Activated CD4-positive, alpha-beta T cell treated with anti-CD3 and anti-CD28 coated beads, Interleukin-10, Interleukin-2, amounts not matched to agents 100 ng/mL and 50 ng/mL, durations not matched to agents 16 hours and 8 hours (primary cell): ENCODE measurements at regions not wholly inside any gene's neighbourhood (a gene's known extent, or its start where the extent isn't known, plus 50 kb on each side); places are given as distances from the start of the nearest gene placed in this dataset.
"Not testable (repeated sequence)": the region's sequence is repeated elsewhere in the genome, so short reads cannot be mapped to it uniquely, and the experiment has no call there.

Source experiments
- DNase-seq: peaks from one replicate; pipeline ENCODE4 v3.0.0-alpha.2; 2020

DNA sequence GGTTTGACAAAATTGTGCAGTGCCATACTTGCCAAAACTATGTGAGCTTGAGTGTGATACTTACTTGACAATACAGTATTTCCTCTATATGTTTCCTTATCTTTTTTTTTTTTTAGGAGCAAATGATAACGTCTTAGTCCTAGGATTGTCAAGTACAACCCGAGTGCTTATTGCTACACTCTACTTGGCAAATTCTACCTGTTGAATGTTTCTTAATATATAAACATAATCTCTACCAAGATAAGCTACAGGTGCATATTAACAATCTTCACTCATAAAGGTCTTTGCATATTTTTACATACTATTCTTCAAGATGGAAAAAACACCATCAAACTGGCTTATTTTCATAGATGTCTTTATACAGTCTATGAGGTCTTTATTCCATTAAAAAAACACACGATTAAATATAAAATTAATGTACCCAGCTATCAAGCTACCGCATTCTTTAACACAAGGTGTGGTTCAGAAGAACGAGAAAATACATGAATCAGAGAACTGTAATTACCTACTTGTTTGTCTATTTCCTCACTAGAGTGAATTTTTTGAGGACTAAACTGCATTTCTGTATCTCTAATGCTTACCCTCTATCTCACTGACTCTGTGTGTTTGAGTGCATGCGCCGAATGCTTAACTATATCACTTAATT lies 76.1 kb upstream of the PDSS1 start:
- DNase-seq = no peak

DNA sequence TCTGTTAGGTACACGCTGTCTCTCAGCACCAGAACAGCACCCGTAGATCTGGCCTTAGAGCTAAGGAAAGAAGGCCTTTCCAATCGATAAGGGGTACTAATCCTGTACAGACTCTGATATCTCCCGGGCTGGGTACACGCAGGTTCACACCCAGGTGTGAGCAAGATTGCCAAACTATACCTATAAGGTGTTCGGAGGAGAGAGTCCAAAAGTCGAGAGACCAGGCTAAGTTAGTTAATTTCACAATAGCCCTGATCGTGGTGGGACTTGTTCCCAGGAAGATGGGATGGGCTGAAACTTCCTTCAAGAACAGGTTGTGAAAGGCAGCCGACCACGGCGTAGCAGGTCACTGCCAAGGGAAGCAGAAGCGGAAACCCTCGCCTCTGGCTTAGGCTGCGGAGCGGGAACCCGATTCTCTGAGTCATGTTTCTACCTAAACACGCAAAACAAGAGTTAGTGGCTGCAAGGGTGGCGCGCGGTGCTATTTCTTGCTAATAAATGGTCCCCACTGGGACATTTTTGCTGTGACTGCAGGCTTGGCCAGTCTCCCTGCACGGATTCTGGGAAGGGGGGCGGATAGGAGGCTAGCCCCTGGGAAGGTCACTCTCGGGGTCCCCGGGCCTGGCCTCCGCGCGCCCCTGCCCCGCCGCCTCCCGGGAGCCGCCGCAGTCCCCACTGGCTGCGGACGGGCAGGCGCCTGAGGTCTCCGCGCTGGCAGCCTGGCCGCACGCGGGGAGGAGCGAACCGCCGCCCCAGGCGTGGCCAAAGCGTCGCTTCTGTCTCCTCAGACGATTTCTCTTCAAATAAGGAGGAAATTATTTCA lies 75.4 kb upstream of the PDSS1 start:
- DNase-seq = peak; percentile 51

DNA sequence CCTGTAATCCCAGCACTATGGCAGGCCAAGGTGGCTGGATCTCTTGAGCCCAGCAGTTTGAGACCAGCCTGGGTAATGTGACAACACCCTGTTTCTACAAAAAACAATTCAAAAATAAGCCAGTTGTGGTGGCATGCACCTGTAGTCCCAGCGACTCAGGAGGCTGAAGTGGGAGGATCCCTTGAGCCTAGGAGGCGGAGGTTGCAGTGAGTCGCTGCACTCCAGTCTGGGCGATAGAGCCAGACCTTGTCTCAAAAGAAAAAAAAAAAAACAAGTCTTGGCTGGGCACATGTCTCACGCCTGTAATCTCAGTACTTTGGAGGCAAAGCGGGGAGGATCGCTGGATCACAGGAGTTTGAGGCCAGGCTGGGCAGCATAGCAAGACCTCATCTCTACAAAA lies 74.6 kb upstream of the PDSS1 start:
- no peak for DNase-seq

DNA sequence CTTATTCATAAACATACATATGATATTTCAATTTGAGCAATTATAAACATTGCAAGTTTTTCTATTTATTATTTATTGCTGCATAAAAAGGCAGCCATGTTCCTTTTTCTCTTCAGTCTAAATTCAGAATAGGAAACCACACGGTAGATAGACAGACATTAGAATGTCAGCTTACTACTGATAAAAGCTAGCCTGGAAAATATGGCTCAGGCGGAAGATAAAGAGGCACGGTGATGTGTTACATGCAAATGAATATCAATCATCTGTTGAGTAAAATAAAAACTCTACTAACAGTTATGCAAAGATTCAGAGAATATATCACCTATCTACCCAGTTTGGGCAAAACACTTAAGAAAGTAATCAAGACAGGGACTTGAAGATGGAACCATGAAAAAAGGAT lies 73.5 kb upstream of the PDSS1 start:
- no peak for DNase-seq

DNA sequence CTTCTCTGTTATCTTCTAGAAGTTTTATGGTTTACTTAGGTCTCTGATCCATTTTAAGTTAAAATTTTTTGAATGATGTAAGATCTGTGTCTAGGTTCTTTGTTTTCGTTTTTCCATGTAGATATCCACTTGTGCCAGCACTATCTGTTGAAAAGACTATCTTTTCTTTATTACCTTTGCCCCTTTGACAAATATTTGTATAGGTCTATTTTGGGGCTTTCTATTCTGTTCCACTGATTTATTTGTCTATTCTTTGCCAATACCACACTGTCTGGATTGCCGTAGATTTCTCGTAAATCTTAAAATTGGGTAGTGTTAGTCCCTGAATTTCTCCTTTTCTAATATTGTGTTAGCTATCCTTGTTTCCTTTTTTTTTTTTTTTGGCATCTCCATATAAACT lies 71.4 kb upstream of the PDSS1 start:
- no peak for DNase-seq

DNA sequence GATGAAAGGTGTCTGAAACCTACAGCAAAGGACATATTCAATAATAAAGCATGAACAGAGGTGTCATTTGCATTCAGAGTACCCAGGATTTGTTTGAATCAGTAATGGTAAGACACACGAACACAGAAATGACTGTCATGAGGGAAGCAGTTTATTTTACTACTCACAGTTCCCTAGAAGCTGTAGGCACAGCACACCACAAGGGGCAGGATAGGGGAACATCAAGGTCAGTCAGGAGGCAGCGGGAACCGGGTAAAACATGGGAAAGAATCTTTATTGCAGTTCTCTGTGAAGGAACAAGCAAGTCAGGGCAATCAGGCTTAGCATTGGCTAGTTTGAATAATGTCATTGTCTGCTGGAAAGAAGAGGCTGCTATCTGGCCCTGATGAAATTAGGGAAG lies 70.2 kb upstream of the PDSS1 start:
- DNase-seq = no peak

DNA sequence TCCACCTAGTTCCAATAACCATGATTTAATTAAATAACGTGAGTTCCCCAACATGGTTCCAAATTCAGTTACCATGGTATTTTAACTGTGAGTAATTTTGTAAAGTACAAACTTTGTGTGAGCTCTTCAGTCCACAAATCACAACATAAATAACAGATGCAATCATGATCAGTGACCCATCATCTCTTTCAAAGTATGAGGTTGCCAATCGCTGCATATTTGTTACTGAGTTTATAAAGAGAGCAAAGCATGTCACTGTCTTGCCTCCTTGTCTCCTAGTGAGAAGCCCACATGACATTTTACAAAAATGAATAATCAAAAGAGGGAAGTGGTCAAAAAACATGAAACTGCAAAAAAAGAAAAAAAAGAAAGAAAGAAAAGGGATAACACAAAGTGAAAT lies 69.1 kb upstream of the PDSS1 start:
- no peak for DNase-seq

DNA sequence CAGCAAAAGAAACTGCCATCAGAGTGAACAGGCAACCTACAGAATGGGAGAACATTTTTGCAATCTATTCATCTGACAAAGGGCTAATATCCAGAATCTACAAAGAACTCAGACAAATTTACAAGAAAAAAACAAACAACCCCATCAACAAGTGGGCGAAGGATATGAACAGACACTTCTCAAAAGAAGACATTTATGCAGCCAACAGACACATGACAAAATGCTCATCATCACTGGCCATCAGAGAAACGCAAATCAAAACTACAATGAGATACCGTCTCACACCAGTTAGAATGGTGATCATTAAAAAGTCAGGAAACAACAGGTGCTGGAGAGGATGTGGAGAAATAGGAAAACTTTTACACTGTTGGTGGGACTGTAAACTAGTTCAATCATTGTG lies 65.3 kb upstream of the PDSS1 start:
- DNase-seq = not testable (repeated sequence)

DNA sequence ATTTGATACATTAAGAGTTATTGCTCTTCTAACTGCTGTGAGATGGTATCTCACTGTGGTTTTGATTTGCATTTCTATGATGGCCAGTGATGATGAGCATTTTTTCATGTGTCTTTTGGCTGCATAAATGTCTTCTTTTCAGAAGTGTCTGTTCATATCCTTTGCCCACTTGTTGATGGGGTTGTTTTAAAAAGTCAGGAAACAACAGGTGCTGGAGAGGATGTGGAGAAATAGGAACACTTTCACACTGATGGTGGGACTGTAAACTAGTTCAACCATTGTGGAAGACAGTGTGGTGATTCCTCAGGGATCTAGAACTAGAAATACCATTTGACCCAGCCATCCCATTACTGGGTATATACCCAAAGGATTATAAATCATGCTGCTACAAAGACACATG lies 63.4 kb upstream of the PDSS1 start:
- not testable (repeated sequence) for DNase-seq

DNA sequence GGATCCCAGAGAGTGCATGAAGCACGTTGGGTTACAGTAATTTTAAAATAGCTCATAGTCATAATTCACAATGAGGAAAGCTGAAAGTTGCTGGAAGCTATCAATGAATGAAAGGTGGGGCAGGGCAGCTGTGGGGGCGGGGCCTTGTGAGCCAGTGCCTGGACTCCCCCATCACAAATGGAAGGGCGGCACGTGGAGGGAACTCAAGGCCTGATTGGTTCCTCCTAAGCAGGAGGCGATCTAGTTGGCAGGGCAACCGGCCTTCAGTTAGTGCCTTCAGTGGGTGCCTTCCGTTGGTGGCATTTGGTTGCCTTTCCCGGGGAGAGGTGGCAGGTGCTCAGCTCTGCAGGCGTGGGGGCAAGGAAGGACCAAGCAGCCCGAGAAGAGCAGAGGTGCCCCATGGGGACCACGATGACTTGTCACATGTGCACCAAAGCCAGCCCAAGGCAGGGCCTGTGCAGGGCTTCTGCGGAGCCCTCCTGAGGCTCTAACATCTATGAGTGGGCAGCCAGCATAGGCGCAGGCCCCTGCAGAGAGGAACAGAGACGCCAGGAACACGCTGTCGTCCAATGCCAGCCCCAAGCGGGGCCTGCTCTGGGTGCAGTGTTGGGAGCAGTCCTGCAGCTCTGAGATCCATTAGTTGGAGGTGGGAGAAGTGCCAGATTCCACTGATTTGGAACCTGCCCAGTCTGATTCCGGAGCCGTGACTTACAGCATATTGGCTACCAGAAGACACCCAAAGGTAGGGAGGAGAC lies 59.8 kb upstream of the PDSS1 start:
- no peak for DNase-seq

DNA sequence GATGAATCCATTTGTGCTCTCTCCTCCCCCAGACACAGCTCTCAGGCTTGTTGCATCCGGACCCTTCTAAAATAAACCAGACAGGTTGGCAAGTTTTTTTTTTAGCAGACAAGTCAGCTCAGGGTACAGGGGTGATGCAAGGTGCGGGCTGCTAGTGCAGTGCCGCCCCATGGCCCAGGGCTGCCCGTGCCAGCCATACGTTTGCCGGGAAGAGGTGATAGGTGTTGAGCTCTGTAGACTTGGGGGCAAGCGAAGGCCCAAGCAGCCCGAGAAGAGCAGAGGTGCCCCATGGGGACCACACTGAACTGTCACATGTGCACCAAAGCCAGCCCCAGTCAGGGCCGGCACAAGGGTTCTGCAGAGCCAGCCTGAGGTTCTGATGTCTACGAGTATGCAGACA lies 57.1 kb upstream of the PDSS1 start:
- DNase-seq = no peak

DNA sequence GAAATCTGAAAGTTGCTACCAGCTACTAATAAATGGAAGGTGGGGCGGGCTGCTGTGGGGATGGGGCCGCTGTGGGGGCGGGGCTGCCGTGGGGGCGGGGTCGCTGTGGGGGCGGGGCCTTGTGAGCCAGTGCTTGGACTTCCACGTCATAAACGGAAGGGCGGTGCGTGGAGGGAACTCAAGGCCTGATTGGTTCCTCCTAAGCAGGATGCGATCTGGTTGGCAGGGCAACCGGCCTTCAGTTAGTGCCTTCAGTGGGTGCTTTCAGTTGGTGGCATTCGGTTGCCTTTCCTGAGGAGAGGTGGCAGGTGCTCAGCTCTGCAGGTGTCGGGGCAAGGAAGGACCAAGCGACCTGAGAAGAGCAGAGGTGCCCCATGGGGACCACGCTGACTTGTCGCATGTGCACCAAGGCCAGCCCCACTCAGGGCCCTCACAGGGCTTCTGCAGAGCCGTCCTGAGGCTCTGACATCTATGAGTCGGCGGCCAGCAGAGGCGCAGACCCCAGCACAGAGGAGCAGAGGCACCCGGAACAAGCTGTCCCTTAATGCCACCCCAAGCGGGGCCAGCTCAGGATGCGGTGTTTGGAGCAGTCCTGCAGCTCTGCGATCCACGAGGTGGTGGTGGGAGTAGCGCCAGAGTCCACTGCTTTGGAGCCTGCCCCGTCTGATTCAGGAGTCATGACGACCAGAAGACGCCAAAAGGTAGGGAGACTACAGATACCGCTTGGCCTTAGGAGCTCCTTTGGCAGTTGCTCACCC lies 54.4 kb upstream of the PDSS1 start:
- DNase-seq = no peak

DNA sequence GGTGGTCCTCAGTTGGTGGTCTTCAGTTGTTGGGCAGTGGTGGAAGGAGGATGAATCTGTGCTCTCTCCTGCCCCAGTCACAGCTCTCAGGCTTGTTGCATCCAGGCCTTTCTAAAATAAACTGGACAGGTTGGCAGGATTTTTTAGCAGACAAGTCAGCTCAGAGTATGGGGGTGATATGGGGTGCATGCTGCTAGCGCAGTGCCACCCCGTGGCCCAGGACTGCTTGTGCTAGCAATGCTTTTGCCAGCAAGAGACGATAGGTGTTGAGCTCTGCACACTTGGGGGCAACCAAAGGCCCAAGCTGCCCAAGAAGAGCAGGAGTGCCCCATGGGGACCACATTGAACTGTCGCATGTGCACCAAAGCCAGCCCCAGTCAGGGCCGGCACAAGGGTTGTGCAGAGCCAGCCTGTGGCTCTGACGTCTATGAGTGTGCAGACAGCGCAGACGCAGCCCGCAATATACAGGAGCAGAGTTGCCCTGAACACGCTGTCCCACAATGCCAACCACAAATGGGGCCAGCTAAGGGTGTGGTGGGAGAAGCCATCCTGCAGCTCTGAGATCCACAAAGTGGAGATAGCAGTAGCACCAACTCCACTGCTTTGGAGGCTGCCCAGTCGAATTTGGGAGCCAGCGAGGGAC lies 49.8 kb upstream of the PDSS1 start:
- no peak for DNase-seq
